ENCODE measurements at regions not wholly inside any gene's neighbourhood (a gene's known extent, or its start where the extent isn't known, plus 50 kb on each side); places are given as distances from the start of the nearest gene placed in this dataset.

GRCh38 chr21:41671212-41671762 lies 95.6 kb downstream of the RIPK4 start:
- no peak for DNase-seq

- no peak for DNase-seq
Observed at GRCh38 chr21:41670056-41670805, 96.6 kb downstream of the RIPK4 start.

- DNase-seq = no peak
Observed at GRCh38 chr21:41669533-41669830, 97.4 kb downstream of the RIPK4 start.

- DNase-seq = no peak
Observed at GRCh38 chr21:41668686-41669532, 97.9 kb downstream of the RIPK4 start.

- no peak for DNase-seq
Observed at GRCh38 chr21:41668051-41668541, 98.8 kb downstream of the RIPK4 start.

- no peak for DNase-seq
Observed at GRCh38 chr21:41667136-41667535, 99.7 kb downstream of the RIPK4 start.

GRCh38 chr21:41666641-41667081 lies 100.2 kb downstream of the RIPK4 start:
- no peak for DNase-seq

- DNase-seq = no peak
Observed at GRCh38 chr21:41665766-41666595, 100.9 kb downstream of the RIPK4 start.

GRCh38 chr21:41664881-41665765 lies 101.7 kb downstream of the RIPK4 start:
- DNase-seq = no peak

- no peak for DNase-seq
Observed at GRCh38 chr21:41663805-41664788, 102.8 kb downstream of the RIPK4 start.

GRCh38 chr21:41662761-41663160 lies 104.1 kb downstream of the RIPK4 start:
- DNase-seq = no peak

- no peak for DNase-seq
Observed at GRCh38 chr21:41662161-41662560, 104.7 kb downstream of the RIPK4 start.

GRCh38 chr21:41660748-41661147 lies 106.1 kb downstream of the RIPK4 start:
- no peak for DNase-seq

GRCh38 chr21:41659791-41660560 lies 106.9 kb downstream of the RIPK4 start:
- no peak for DNase-seq

- DNase-seq = no peak
Observed at GRCh38 chr21:41656946-41657525, 109.8 kb downstream of the RIPK4 start.

GRCh38 chr21:41655259-41655658 lies 111.6 kb downstream of the RIPK4 start:
- DNase-seq = no peak

GRCh38 chr21:41653954-41654491 lies 112.8 kb downstream of the RIPK4 start:
- DNase-seq = no peak

- no peak for DNase-seq
Observed at GRCh38 chr21:41653243-41653953, 113.5 kb downstream of the RIPK4 start.
